IPS-15b (cell line): ENCODE measurements at regions not wholly inside any gene's neighbourhood (a gene's known extent, or its start where the extent isn't known, plus 50 kb on each side); places are given as distances from the start of the nearest gene placed in this dataset.

Experiments used
- H3K27me3 ChIP-seq: one replicate; pipeline ENCODE4 v1.6.1; 2013; ENCODE audit warnings: low read length; ENCODE audit not compliant: control insufficient read depth, insufficient read depth
- H3K36me3 ChIP-seq: one replicate; pipeline ENCODE4 v1.6.1; 2013; ENCODE audit warnings: low read length; ENCODE audit not compliant: control insufficient read depth, insufficient read depth
- H3K4me1 ChIP-seq: one replicate; pipeline ENCODE4 v1.6.1; 2013; ENCODE audit warnings: mild to moderate bottlenecking, low read length; ENCODE audit not compliant: control insufficient read depth, insufficient read depth
- H3K4me3 ChIP-seq: one replicate; pipeline ENCODE4 v1.5.1; 2013; ENCODE audit warnings: low read depth, low read length
- H3K9ac ChIP-seq: one replicate; pipeline ENCODE4 v1.6.1; 2013; ENCODE audit warnings: low read depth, mild to moderate bottlenecking, low read length
- H3K9me3 ChIP-seq: one replicate; pipeline ENCODE4 v1.6.1; 2013; ENCODE audit warnings: mild to moderate bottlenecking, low read length; ENCODE audit not compliant: control insufficient read depth, insufficient read depth

DNA sequence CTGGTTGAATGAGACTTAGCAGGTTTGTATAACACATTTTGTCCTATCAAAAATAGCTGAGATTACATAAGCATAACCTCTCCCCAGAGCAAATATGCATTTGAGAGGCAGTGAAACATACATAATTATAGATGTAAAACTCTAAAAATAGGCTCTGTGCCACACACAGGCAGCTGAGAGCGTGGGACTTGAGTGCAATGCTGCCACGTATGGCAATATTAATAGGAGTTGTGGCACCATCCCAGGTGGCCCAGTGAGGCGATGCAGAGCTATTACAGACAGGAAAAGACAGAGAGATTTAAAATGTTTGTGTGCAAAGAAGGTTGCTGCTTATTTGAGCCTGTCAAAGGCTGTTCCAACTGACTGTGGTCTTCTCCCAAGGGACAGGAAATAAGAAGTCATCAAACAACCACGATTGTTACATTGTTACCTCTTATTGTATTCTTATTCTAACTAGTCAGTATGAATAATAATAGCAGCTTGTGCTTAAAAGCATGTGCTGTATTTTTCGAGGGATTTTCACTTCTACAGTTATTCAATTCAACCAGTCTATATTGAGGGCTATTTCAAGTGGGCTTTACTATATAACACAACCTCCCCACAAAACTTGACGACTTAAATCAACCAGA, 116.5 kb downstream of the SALL1 start:
- H3K27me3 ChIP-seq: no peaks in the 10 kb centered on the region

DNA sequence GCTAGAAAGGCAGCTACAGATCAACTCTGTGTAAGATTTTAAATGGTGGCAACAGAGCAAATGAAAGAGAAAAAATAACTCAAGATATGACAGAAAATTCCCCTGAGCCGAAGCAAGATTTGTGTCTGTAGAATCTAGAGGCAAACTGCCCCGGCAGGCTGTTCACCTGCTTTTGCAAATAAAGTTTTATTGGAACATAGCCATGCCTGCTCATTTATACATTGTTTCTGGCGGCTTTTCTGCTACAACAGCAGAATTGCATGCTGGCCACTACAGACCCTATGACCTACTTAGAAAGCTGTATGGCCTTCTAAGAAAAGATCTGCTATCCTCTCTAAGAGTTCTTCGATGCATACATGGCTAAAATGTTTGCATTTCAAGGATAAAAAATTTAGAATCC, 119.5 kb downstream of the SALL1 start:
- H3K36me3 ChIP-seq: no peaks in the 10 kb centered on the region
- H3K4me3 ChIP-seq: no peak overlapping the region
- no peaks in the 10 kb centered on the region for H3K27me3 ChIP-seq
- no peak overlapping the region for H3K9ac ChIP-seq
- H3K9me3 ChIP-seq: no peaks in the 10 kb centered on the region
- no peaks in the 10 kb centered on the region for H3K4me1 ChIP-seq

More for the DNA sequence above, 116.5 kb downstream of the SALL1 start:
- H3K9ac ChIP-seq: no peak overlapping the region
- no peak overlapping the region for H3K4me3 ChIP-seq
- no peaks in the 10 kb centered on the region for H3K36me3 ChIP-seq
- no peaks in the 10 kb centered on the region for H3K9me3 ChIP-seq
- H3K4me1 ChIP-seq: no peaks in the 10 kb centered on the region

DNA sequence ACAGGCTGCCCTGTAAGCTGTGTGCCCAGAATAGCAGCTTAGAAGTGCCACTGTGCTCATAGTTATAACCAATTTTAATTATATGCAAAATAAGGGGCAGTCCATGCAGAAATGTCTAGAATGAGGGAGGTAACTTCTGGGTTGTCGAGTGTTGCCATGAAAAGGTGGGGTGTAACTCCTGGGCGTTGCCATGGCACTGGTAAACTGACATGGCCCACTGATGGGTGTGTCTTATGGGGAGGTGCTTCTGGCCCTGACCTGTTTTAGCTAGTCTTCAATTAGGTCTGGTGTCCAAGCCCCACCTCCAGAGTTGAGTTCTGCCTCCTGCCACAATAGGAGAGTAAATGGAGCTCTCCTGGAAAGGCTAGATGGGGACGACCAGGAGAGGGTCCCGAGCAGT, 120.6 kb downstream of the SALL1 start:
- H3K9me3 ChIP-seq: no peaks in the 10 kb centered on the region
- H3K27me3 ChIP-seq: no peaks in the 10 kb centered on the region
- H3K4me1 ChIP-seq: no peaks in the 10 kb centered on the region
- no peak overlapping the region for H3K4me3 ChIP-seq
- no peak overlapping the region for H3K9ac ChIP-seq
- no peaks in the 10 kb centered on the region for H3K36me3 ChIP-seq

DNA sequence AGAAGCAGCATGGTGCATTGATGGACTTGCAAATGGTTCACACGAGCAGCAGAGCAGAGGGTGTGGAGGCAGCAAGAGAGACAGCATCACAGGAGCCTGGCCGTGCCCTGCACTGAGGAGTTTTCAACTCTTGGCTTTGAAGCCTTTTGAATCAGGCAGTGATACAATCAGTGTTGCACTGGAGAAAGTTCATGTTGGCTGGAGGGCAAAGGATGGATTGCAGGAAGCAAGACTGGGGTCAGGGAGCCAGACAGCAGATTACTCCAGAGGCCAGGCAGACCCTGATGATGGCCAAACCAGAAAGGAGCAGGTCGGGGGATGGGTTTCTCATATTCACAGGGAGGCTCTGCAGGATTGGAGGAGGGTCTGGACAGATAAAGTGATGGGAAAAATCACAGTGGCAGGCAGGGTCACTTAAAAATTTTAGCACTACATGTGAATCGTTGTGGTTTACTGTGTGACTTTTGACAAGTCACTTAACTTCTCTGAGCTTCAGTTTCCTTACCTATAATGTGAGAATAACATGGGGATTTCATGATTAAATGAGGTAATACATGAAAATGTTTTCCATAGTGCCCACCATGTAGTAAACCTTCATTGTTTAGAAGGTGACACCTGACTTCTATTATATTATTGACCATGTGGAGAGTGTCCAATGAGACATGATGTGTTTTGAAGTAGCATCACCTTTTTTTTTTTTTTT, 125.3 kb downstream of the SALL1 start:
- H3K27me3 ChIP-seq: no peaks in the 10 kb centered on the region
- no peaks in the 10 kb centered on the region for H3K4me1 ChIP-seq
- H3K9me3 ChIP-seq: no peaks in the 10 kb centered on the region
- H3K36me3 ChIP-seq: no peaks in the 10 kb centered on the region
- no peak overlapping the region for H3K9ac ChIP-seq
- no peak overlapping the region for H3K4me3 ChIP-seq

DNA sequence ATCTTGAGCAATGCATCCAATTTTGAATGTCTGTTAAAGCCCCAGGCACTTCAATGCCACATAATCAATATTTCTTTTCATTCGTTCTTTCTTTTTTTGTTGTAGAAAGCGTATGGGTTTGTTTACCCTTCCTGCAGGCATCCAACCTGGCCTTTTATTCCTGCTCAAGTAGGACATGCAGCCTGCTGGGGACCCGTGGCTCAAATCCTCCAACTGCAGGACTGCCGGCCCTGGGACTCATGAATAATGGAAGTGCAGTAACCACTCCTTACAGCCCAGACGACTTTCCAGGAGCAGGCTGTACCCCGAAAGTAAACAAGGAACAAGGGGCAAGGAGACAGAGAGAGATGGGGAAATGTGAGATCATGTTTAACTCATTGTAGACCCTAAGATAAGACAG, 126.4 kb downstream of the SALL1 start:
- Histone ChIP-seq H3K27me3 (no peaks in the 10 kb centered on the region), H3K36me3 (no peaks in the 10 kb centered on the region), H3K9me3 (no peaks in the 10 kb centered on the region), H3K9ac (no peak overlapping the region), H3K4me1 (no peaks in the 10 kb centered on the region), H3K4me3 (no peak overlapping the region)

DNA sequence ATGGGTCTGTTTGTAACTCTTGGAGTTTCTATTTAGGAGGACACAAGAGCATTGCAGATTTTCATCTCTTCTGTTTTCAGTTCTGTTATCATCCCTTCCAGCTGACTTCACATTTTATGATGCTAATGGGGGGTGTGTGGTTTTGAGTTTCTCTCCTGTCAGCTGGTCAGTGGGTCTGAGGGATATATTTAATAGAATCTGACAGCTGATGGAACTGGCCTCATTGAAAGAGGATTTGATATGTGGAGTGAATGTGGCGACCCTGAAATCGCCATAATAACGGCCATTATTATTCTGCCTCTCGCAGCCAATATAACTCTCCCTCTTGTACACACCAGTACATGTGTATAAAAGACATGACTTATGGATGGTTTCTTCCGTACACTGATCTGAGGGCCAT, 128.1 kb downstream of the SALL1 start:
- Histone ChIP-seq H3K27me3 (no peaks in the 10 kb centered on the region), H3K4me1 (no peaks in the 10 kb centered on the region), H3K4me3 (no peak overlapping the region), H3K9ac (no peak overlapping the region), H3K9me3 (no peaks in the 10 kb centered on the region), H3K36me3 (no peaks in the 10 kb centered on the region)

DNA sequence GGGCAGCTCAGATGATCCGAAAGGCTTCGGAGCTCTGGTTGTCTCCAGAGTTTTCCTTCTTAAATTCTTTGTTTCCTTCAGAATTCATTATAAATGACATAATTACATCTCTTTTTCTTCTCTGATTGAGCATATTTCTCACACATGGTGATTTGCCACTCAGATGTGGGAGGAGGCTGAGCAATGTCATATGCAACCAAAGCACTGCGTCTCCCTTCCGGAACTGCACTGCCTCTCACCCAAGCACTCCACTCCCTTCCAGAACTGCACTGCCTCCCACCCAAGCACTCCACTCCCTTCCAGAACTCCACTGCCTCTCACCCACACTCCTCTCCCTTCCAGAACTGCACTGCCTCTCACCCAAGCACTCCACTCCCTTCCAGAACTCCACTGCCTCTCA, 131.5 kb downstream of the SALL1 start:
- no peaks in the 10 kb centered on the region for H3K4me1 ChIP-seq
- H3K4me3 ChIP-seq: no peak overlapping the region
- H3K9me3 ChIP-seq: no peaks in the 10 kb centered on the region
- no peaks in the 10 kb centered on the region for H3K27me3 ChIP-seq
- no peaks in the 10 kb centered on the region for H3K36me3 ChIP-seq
- H3K9ac ChIP-seq: no peak overlapping the region

DNA sequence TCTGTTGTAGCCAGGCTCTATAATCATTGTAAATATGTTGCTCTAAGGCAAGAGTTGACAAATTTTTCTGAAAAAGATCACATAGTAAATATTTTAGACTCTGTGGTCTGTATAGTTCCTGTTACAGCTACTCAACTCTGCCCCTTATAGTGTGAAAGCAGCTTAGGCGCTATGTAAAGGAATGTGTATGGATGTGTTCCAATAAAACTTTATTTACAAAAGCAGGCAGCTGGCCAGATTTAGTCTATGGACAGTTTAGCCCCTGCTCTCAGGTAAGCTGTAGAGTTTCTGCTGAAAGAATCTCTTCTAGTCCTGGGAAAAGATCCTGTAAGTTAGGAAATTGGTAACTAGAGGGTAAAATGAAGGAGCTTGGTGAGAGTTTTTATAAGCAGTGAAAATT, 133.1 kb downstream of the SALL1 start:
- Histone ChIP-seq H3K4me3 (no peak overlapping the region), H3K9me3 (no peaks in the 10 kb centered on the region), H3K27me3 (no peaks in the 10 kb centered on the region), H3K4me1 (no peaks in the 10 kb centered on the region), H3K36me3 (no peaks in the 10 kb centered on the region), H3K9ac (no peak overlapping the region)

DNA sequence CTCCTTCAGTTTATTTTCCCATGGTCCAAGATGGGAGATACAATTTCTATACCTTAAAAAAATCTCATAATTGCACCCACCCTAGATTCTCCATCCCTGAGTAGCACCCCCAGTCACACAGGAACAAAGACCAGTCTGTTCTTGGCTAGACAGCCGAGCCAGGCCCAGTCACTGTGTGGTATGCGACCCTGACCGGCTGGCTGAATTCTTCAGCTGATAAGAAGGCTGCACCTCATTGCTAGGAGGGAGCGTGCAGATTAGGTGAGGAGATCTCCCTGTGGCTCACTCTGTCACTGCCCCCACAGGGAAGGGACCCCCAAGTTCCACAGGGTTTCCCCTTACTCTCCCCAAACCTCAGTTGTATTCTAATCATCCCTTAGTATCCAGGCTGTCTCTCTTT, 138.7 kb downstream of the SALL1 start:
- no peaks in the 10 kb centered on the region for H3K27me3 ChIP-seq
- no peaks in the 10 kb centered on the region for H3K36me3 ChIP-seq
- H3K4me1 ChIP-seq: no peaks in the 10 kb centered on the region
- H3K9ac ChIP-seq: no peak overlapping the region
- H3K9me3 ChIP-seq: no peaks in the 10 kb centered on the region
- H3K4me3 ChIP-seq: no peak overlapping the region

DNA sequence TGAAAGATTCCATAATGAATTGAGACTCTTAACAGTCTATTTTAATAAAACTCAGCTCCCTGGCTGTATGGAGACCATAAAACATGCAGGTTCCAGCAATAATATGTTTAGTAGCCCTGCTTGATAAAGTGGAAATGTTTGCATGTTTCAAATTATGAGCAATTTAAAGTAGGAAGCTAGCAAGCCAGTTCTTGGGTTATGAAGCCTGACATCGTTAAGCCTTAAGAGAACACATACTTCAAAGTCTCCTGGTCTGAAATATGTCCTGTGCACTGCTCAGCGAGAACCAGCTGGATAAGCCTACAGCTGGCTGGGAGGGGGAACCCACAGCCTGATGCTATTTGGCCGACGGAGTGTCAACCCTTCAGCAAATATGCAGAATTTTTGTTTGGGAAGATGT, 140.3 kb downstream of the SALL1 start:
- no peak overlapping the region for H3K9ac ChIP-seq
- no peaks in the 10 kb centered on the region for H3K9me3 ChIP-seq
- no peaks in the 10 kb centered on the region for H3K27me3 ChIP-seq
- no peaks in the 10 kb centered on the region for H3K36me3 ChIP-seq
- H3K4me3 ChIP-seq: no peak overlapping the region
- no peaks in the 10 kb centered on the region for H3K4me1 ChIP-seq

DNA sequence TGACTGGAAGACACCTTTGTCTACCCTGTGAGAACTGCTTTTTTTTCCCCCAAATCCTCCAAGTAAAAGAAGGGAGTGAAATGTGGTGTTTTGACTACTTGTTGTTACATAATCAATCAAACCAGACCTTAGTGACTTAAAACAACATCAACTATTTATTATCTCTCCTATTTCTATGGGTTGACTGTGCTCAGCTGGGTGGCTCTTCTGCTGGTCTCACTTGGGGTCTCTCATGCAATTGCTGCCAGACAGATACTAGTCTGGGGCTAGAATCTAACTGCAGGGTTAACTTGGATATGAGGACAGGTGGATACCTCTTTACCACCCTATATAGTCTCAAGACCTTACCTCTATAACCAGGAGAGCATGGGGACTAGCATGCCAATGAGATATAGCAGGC, 141.3 kb downstream of the SALL1 start:
- Histone ChIP-seq H3K36me3 (no peaks in the 10 kb centered on the region), H3K9me3 (no peaks in the 10 kb centered on the region), H3K27me3 (no peaks in the 10 kb centered on the region), H3K9ac (no peak overlapping the region), H3K4me3 (no peak overlapping the region), H3K4me1 (no peaks in the 10 kb centered on the region)

DNA sequence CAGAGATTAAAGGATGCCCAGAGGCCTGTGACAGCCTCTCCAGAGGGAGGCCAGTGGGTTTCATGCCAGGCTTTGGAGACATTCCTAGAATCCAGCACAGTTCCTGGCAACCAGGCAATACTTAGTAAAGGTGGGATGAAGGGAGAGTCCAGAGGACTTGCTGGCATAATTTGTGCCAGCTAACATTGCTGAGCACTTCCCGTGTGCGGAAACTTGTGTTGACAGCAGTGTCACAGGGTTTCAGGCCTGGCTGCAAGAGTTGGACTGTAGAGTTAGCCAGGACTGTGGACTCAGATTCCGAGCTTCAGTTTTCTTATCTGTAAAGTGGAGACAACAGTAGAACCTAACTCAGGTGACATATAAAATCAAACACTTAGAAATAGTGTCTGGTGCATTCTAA, 141.7 kb downstream of the SALL1 start:
- Histone ChIP-seq H3K9ac (no peak overlapping the region), H3K4me1 (no peaks in the 10 kb centered on the region), H3K9me3 (no peaks in the 10 kb centered on the region), H3K4me3 (no peak overlapping the region), H3K36me3 (no peaks in the 10 kb centered on the region), H3K27me3 (no peaks in the 10 kb centered on the region)
